Astrocyte of the hippocampus (primary cell): ENCODE measurements at regions not wholly inside any gene's neighbourhood (a gene's known extent, or its start where the extent isn't known, plus 50 kb on each side); places are given as distances from the start of the nearest gene placed in this dataset.

Experiments used
- DNase-seq: peaks from one replicate; pipeline ENCODE4 v3.0.0; 2011; ENCODE audit warnings: low read depth, low spot score

- no peak for DNase-seq
Measured at GRCh38 chr5:74355041-74355824, 285.3 kb downstream of the ENC1 start.

GRCh38 chr5:74352256-74352655 lies 288.3 kb downstream of the ENC1 start:
- DNase-seq: no peak

DNA sequence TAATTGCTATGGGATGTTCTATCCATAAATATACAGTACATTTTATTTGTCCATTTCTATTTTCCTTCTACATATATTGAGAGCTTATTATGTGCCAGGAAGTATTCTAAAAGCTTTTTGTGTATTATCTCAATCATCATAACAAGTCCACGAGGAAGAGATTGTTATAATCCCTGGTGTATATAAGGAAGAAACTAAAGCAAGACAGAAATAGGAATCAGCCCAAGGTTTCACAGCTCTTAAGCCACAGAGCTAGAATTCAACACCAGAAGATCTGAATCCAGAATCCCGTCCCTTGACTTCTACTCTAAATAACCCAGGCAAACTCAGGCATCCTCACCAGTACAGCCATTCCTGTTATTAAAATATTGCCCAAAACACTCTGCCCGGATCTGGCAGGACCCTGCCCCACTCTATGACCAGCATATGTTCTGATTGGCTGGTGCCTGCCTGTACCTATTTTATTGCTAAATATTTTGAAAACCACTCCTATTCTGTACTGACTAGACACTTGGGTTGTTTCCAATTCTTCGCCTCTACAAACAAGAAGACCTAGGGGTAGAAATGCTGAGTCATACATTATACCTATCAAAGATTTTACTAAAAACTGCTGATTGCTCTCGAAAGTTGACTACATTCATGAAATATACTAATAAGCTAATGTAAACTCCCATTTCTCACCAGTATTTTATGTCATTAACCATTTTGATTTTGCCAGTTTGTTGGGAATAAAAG lies 297.4 kb downstream of the ENC1 start:
- DNase-seq: peak; percentile 29

GRCh38 chr5:74342182-74342581 lies 298.3 kb downstream of the ENC1 start:
- no peak for DNase-seq

DNA sequence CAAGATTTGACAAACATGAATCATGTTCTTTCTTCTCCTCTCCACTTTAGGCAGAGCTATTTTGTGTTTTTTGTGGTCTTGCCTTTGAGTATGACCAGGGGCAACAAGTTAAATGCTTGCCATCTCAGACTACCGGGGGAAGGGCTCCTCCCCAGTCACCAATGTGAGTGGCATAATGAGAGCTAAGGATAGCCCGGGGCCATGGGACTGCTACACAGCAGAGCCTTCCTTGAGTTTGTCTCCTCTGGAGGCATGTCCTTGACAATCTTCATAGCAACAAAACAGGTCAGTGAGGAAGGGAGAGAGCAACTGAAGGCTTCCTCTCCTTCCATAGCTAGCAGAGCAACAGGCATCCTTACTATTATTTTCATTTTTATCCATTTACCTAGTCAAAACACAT lies 299.3 kb downstream of the ENC1 start:
- DNase-seq: no peak

GRCh38 chr5:74340476-74340875 lies 300.1 kb downstream of the ENC1 start:
- DNase-seq: no peak

DNA sequence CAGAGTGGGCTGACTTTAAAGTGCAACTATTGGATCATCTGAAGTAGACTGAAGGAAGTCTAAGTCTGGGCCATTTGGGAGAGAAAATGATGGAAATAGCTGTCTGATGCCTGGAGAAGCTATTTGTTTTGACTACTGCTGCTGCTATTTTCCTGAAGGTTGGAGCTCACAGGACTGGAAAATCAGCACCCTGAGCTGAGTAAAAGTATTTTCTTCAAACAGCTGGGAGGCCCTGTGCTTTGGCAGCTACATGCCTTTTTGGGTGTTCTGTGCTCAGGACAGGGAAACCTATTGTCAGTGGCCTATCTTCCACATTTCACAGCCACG lies 302.6 kb downstream of the ENC1 start:
- DNase-seq: no peak

DNA sequence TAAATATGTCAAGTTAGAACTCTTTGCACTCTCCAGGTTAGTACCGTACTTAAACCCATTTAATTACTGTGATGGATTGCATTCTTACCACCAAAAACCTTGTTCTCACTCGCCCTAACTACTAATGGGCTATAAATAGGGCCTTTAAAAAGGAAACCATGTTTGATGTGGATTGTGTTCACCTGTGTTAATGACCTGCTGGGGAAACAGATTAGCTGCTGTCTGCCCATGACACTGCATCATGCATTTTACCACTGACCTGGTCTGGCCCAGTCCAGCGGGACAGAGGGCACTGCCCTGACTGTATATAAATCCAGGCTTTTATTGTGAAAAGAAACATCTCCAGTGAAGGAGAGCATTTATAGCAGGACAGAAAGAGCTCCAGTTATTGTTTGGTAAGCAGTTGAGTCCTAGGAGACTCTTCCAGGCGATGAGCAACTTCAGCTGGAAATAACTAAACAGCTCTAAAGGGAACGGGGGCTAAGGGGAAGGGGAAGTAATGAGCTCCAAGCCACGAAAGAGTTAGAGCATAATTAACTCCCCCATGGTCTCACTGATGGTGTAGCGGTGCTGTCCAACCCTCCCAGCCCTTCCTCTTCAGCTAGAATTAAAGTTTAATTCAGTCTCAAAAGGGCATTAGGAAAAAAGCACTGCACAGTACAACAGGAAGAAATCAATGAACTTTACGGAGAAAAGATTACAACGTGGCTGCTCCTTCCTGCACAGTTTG lies 303.1 kb downstream of the ENC1 start:
- DNase-seq: no peak

GRCh38 chr5:74336297-74336696 lies 304.2 kb downstream of the ENC1 start:
- DNase-seq: no peak

DNA sequence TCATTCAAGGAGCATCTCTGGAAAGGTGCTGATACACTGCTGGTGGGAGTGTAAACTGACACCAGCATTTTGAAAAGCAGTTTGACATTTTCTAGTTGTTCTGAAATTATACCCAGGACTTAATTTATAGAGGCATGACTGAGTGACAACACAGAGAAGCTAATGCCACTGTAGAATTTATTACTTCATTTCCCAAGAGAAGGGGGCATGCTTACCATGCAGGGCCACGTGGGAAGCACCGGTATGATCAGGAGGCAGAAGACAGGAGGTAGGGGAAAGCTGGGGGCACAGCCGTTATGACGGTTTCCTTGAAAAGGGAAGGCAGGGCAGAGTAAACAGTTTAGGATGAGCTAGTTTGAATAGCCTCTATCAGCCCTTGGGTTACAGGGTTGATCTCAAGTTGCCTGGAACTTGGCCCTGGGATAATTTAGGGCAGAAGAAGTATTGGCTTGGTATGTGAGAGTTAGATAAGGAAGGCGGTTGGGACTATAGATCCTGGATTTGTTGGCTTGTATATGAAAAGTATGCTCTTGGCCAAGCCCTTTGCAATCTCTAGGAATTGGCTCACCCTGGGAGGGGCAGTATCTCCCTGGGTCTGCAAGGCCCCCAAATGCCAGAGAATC lies 305.7 kb downstream of the ENC1 start:
- no peak for DNase-seq

DNA sequence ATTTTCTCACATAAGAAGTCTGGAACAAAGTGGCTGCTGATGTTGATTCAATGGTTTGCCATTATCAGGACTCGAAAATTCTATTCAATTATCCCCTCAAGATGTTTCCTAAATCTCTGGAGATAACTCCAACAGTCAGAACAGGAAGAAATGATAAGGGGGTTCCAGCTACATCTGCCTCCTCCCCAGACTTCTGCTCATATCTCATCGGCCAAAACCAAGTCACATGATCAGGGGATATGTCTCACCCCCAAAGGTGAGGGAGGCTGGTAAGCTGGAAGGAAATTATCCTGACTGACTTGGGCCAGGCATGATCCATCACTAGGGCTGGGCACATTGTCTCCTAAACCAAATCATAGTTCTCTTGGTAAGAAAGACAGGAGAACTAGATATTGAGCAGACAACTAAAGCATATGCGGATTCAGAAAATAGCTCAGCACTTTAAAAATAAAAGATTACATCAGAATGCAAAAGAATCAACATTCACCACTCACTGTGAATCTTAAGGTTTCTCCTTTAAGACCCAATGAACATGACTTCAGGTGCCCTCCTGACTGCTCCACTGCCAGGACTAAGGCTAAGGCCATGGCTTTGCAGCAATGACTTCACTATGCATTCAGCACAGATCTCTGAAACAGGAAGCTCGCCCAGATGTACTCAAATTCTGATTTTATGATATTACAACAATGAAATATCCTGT lies 306.3 kb downstream of the ENC1 start:
- DNase-seq: no peak

DNA sequence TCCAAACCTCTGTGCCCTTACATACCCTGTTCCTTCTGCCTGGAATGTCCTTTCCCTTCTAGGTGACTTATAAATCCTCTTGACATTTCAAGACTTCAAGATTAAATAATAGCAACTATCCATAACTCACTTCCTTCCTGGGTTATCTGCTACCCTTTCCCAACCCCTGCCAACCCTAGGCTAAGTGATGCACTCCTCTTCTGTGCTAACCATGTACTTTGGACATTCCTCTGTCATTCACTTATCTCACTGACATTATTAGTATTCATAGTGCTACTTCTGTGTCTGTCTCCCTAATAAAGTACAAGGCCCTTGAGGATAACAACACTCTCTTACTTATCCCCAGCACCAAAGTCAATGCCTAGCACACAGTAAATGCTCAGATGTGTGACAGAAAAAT lies 307.1 kb downstream of the ENC1 start:
- DNase-seq: no peak

DNA sequence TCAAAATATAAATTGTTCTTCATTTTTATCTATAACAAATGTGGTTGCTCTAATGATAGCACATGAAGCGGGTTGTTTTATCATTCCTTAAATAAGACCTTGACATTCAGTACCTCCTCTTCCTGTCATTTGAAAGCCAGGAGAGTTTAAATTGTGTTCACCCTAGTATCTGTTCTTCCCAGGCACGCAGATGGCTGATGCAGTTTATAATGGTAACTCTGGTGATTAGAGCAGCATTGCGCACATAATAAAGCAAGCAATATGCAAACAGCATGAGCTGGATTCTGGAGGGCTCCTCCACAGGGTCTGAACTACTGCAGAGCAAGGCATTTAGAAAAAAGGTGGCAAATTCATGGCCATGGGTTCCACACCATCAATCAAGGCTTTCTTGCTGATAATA lies 307.8 kb downstream of the ENC1 start:
- DNase-seq: no peak

- DNase-seq: no peak
Measured at GRCh38 chr5:74332006-74332405, 308.5 kb downstream of the ENC1 start.

DNA sequence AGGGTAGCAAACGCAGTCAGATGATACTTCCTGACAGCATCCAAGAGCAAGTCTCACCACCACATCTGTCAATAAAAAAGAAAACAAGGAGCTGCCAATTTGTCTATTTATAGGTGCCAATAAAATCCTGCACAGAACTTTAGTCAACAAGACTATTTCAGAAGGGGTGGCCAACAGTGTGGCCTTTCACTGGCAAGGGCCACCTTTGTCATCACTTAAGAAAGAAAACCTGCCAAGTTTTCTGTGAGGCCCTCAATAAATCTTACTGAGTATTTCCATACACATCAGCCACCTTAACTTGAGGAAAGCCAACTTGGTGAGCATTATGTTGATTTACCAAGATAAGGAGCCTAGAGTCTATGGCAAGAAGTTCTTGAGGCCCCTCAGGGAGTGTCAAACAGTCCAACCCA lies 312.3 kb downstream of the ENC1 start:
- no peak for DNase-seq

GRCh38 chr5:74327339-74327685 lies 313.2 kb downstream of the ENC1 start:
- DNase-seq: no peak

GRCh38 chr5:74326571-74327338 lies 313.8 kb downstream of the ENC1 start:
- peak; percentile 97 for DNase-seq

- peak; percentile 42 for DNase-seq
Measured at GRCh38 chr5:74325866-74326265, 314.7 kb downstream of the ENC1 start.

DNA sequence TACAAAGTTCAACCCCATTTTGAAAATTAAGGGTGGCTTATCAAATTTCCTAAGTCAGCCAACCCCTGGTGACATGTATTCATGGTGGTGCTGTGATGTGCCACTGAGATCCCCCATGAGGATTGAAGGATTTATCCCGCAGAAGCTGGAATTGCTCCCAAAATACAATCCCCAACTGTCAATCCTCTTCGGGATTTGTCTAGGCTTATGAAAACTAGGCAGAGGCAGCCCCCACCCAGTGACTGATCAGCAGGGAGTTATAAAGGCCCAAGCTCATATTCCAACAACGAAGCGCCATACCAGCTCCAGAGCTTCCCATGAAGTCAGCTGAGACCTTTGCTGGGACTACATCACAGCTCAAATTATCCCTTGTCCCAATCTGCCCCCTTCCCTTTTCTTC lies 316.0 kb downstream of the ENC1 start:
- DNase-seq: no peak

- no peak for DNase-seq
Measured at GRCh38 chr5:74322944-74323343, 317.6 kb downstream of the ENC1 start.

DNA sequence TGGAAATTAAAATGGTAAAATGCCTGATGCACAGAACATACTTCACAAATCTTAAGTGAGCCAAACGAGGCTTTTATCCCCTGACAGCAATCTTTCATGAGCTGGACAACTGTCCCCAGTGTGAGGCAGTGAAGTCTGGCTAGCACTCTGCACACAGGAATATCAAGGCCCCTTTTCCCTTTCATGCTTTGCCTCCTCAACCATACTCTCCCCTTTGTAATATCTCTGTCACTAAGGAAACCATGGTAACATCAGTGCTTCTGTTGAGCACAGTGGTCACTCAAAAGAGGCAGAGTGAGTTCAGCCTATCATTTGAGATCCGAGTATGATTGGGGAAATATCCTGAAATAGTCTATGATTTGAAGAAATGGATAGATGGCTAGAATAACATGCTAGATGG lies 318.3 kb downstream of the ENC1 start:
- DNase-seq: no peak
